ENCODE measurements at regions not wholly inside any gene's neighbourhood (a gene's known extent, or its start where the extent isn't known, plus 50 kb on each side); places are given as distances from the start of the nearest gene placed in this dataset.

GRCh38 chr5:165607026-165607425 is 2101.6 kb downstream of the MAT2B start:
- no peak for TF ChIP-seq CTCF (optimal IDR thresholded peaks at IDR 0.05 in 1 of 3, IDR thresholded peaks at IDR 0.05 in 1 of 3, conservative IDR thresholded peaks at IDR 0.05 in 1 of 3; ENCODE audit: extremely low read depth in 1 of 3, insufficient read depth in 2 of 3, low read length in 3 of 3)
- TF ChIP-seq EZH2 (IDR thresholded peaks at IDR 0.05; ENCODE audit: low read length), result no peak

Measured in keratinocyte (primary cell).